ENCODE measurements at regions not wholly inside any gene's neighbourhood (a gene's known extent, or its start where the extent isn't known, plus 50 kb on each side); places are given as distances from the start of the nearest gene placed in this dataset.

- H3K27ac ChIP-seq (ENCODE audit: low read length) = no peak overlapping the region
- H3K79me2 ChIP-seq (ENCODE audit: insufficient read depth, low read length) = no peaks in the 10 kb centered on the region
- no peaks in the 10 kb centered on the region for H3K36me3 ChIP-seq (ENCODE audit: insufficient read depth, low read length)
- ATAC-seq (ENCODE audit: insufficient read depth, low read depth) (no peak), DNase-seq (no peak)
- no peak overlapping the region for H2AFZ ChIP-seq (ENCODE audit: low read depth, low read length)
- H3K4me3 ChIP-seq (ENCODE audit: low read depth in 1 of 2, low read length in 2 of 2) = no peak overlapping the region
- H3K4me2 ChIP-seq (ENCODE audit: insufficient read depth, low read length) = no peak overlapping the region
- no peaks in the 10 kb centered on the region for H3K9me3 ChIP-seq (ENCODE audit: insufficient read depth, low read length, severe bottlenecking)
- H3K9ac ChIP-seq (ENCODE audit: low read depth, low read length) = no peak overlapping the region
- H4K20me1 ChIP-seq (ENCODE audit: insufficient read depth, low read length) = no peaks in the 10 kb centered on the region
- H3K4me1 ChIP-seq (ENCODE audit: insufficient read depth, low read length) = no peaks in the 10 kb centered on the region
- TF ChIP-seq EZH2 (IDR thresholded peaks at IDR 0.05; ENCODE audit: borderline replicate concordance, low read depth, low read length, severe bottlenecking) (no peak), CTCF (IDR thresholded peaks at IDR 0.05; ENCODE audit: borderline replicate concordance, extremely low read depth, low read length, poor library complexity, severe bottlenecking) (no peak)
- H3K27me3 ChIP-seq (ENCODE audit: insufficient read depth, low read length, poor library complexity) = no peaks in the 10 kb centered on the region
Observed at GRCh38 chr13:34863360-34864135, 78.5 kb upstream of the NBEA start.

GRCh38 chr13:34864671-34865070, 77.4 kb upstream of the NBEA start:
- no peaks in the 10 kb centered on the region for H3K9me3 ChIP-seq (ENCODE audit: insufficient read depth, low read length, severe bottlenecking)
- no peaks in the 10 kb centered on the region for H3K4me1 ChIP-seq (ENCODE audit: insufficient read depth, low read length)
- no peak overlapping the region for H3K4me3 ChIP-seq (ENCODE audit: low read depth in 1 of 2, low read length in 2 of 2)
- H2AFZ ChIP-seq (ENCODE audit: low read depth, low read length) = no peak overlapping the region
- H3K4me2 ChIP-seq (ENCODE audit: insufficient read depth, low read length) = no peak overlapping the region
- ATAC-seq (ENCODE audit: insufficient read depth, low read depth) (no peak), DNase-seq (no peak)
- H3K36me3 ChIP-seq (ENCODE audit: insufficient read depth, low read length) = no peaks in the 10 kb centered on the region
- no peaks in the 10 kb centered on the region for H4K20me1 ChIP-seq (ENCODE audit: insufficient read depth, low read length)
- H3K79me2 ChIP-seq (ENCODE audit: insufficient read depth, low read length) = no peaks in the 10 kb centered on the region
- H3K27me3 ChIP-seq (ENCODE audit: insufficient read depth, low read length, poor library complexity) = no peaks in the 10 kb centered on the region
- H3K9ac ChIP-seq (ENCODE audit: low read depth, low read length) = no peak overlapping the region
- no peak for TF ChIP-seq CTCF (IDR thresholded peaks at IDR 0.05; ENCODE audit: borderline replicate concordance, extremely low read depth, low read length, poor library complexity, severe bottlenecking)
- no peak for TF ChIP-seq EZH2 (IDR thresholded peaks at IDR 0.05; ENCODE audit: borderline replicate concordance, low read depth, low read length, severe bottlenecking)
- no peak overlapping the region for H3K27ac ChIP-seq (ENCODE audit: low read length)

GRCh38 chr13:34867590-34867989, 74.5 kb upstream of the NBEA start:
- Histone ChIP-seq H3K4me1 (ENCODE audit: insufficient read depth, low read length) (no peaks in the 10 kb centered on the region), H3K9ac (ENCODE audit: low read depth, low read length) (no peak overlapping the region), H3K27ac (ENCODE audit: low read length) (no peak overlapping the region), H4K20me1 (ENCODE audit: insufficient read depth, low read length) (no peaks in the 10 kb centered on the region), H3K27me3 (ENCODE audit: insufficient read depth, low read length, poor library complexity) (no peaks in the 10 kb centered on the region), H3K36me3 (ENCODE audit: insufficient read depth, low read length) (no peaks in the 10 kb centered on the region), H2AFZ (ENCODE audit: low read depth, low read length) (no peak overlapping the region), H3K4me3 (ENCODE audit: low read depth in 1 of 2, low read length in 2 of 2) (no peak overlapping the region), H3K79me2 (ENCODE audit: insufficient read depth, low read length) (no peaks in the 10 kb centered on the region), H3K4me2 (ENCODE audit: insufficient read depth, low read length) (no peak overlapping the region), H3K9me3 (ENCODE audit: insufficient read depth, low read length, severe bottlenecking) (no peaks in the 10 kb centered on the region)
- TF ChIP-seq EZH2 (IDR thresholded peaks at IDR 0.05; ENCODE audit: borderline replicate concordance, low read depth, low read length, severe bottlenecking) (no peak), CTCF (IDR thresholded peaks at IDR 0.05; ENCODE audit: borderline replicate concordance, extremely low read depth, low read length, poor library complexity, severe bottlenecking) (no peak)
- ATAC-seq (ENCODE audit: insufficient read depth, low read depth) = no peak
- DNase-seq = no peak

Measured in DND-41 (cell line).